Colonic mucosa (tissue), 4 donors: ENCODE measurements at regions not wholly inside any gene's neighbourhood (a gene's known extent, or its start where the extent isn't known, plus 50 kb on each side); places are given as distances from the start of the nearest gene placed in this dataset.
"Not testable (repeated sequence)": the region's sequence is repeated elsewhere in the genome, so short reads cannot be mapped to it uniquely, and the experiment has no call there.

ENCODE experiments used
- DNase-seq: peaks from one replicate; pipeline ENCODE4 v3.0.0-alpha.2; 2020
- H3K27ac ChIP-seq: fragments of 200-600 bp; one replicate; pipeline ENCODE4 v1.8.0; 2021
- H3K27me3 ChIP-seq: fragments of 200-600 bp; one replicate; pipeline ENCODE4 v1.8.0; 2021
- H3K36me3 ChIP-seq: fragments of 200-600 bp; one replicate; pipeline ENCODE4 v1.8.0; 2021
- H3K4me1 ChIP-seq: fragments of 200-600 bp; one replicate; pipeline ENCODE4 v1.8.0; 2021; ENCODE audit warnings: mild to moderate bottlenecking
- H3K4me3 ChIP-seq: fragments of 200-600 bp; one replicate; pipeline ENCODE4 v1.8.0; 2021
- H3K9ac ChIP-seq, 2 donors: one replicate each; pipeline ENCODE4 v1.7.0; 2013; ENCODE audit warnings: control low read depth in 2 of 2, low read depth in 2 of 2, low read length in 2 of 2
- H3K9me3 ChIP-seq: fragments of 200-600 bp; one replicate; pipeline ENCODE4 v1.8.0; 2021
- intact Hi-C: fragments of 100-400 bp; cut with DNase I; formaldehyde crosslinking; loops from one replicate; pipeline ENCODE4 v1.14.1; 2022
- TF ChIP-seq, protein P1 (sequence below): fragments of 200-600 bp; IDR thresholded peaks from one replicate; pipeline ENCODE4 v1.8.0; 2022; ENCODE audit warnings: antibody characterized with exemption, mild to moderate bottlenecking
- donor health status: healthy.
- donor health status: DM: no; HTN: no; CAD: no.
- donor health status: DM: no; HTN: no; CAD: no.

DNA sequence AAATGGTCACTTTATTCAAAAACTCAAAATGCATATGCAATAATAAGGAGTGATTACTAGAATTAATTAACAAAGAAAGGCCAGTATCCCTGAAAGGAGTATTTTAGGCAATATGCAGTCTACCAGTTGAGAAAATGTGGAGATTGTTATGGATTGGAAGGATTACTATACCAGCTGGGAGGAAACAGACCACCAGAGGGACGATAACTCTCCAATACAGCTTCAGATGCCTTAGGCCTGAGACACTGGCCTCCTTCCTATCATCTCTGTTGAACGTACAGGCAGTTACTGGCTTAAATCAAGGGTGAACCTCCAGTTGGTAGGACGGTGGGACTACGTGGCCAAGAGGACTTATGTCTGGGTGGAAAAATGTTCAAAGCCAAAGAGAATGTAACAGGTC lies 336.4 kb upstream of the EPHA4 start:
- Histone ChIP-seq H3K9me3 (no peaks in the 10 kb centered on the region), H3K36me3 (no peaks in the 10 kb centered on the region), H3K27ac (no peak overlapping the region), H3K4me3 (no peak overlapping the region), H3K9ac (no peak overlapping the region), H3K4me1 (no peaks in the 10 kb centered on the region), H3K27me3 (no peaks in the 10 kb centered on the region)
- intact Hi-C loops: no loop called here
- DNase-seq: no peak
- TF ChIP-seq, protein P1, sequence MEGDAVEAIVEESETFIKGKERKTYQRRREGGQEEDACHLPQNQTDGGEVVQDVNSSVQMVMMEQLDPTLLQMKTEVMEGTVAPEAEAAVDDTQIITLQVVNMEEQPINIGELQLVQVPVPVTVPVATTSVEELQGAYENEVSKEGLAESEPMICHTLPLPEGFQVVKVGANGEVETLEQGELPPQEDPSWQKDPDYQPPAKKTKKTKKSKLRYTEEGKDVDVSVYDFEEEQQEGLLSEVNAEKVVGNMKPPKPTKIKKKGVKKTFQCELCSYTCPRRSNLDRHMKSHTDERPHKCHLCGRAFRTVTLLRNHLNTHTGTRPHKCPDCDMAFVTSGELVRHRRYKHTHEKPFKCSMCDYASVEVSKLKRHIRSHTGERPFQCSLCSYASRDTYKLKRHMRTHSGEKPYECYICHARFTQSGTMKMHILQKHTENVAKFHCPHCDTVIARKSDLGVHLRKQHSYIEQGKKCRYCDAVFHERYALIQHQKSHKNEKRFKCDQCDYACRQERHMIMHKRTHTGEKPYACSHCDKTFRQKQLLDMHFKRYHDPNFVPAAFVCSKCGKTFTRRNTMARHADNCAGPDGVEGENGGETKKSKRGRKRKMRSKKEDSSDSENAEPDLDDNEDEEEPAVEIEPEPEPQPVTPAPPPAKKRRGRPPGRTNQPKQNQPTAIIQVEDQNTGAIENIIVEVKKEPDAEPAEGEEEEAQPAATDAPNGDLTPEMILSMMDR: no peak

DNA sequence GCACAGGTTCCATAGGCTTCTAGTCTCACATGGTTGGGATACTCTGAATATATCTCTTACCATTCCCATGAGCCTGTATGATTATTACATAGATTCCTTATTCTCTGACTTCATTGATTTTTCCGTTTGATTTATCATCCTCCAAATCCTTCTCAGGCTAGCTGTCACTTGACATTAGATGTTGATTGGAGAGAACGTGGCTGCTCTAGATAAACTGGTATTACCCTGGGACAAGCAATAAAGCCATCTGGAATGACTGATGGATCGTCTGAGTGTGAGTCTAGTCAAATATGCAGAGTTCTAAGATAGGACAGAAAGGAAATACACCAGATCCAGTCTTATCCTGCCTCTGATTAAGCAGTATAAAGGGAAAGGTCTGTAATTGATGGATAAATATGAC lies 325.6 kb upstream of the EPHA4 start:
- Histone ChIP-seq H3K4me1 (no peaks in the 10 kb centered on the region), H3K4me3 (no peak overlapping the region), H3K27me3 (no peaks in the 10 kb centered on the region), H3K36me3 (no peaks in the 10 kb centered on the region), H3K9me3 (no peaks in the 10 kb centered on the region), H3K9ac (no peak overlapping the region), H3K27ac (no peak overlapping the region)
- intact Hi-C loops: no loop called here
- TF ChIP-seq, protein P1: no peak
- no peak for DNase-seq

DNA sequence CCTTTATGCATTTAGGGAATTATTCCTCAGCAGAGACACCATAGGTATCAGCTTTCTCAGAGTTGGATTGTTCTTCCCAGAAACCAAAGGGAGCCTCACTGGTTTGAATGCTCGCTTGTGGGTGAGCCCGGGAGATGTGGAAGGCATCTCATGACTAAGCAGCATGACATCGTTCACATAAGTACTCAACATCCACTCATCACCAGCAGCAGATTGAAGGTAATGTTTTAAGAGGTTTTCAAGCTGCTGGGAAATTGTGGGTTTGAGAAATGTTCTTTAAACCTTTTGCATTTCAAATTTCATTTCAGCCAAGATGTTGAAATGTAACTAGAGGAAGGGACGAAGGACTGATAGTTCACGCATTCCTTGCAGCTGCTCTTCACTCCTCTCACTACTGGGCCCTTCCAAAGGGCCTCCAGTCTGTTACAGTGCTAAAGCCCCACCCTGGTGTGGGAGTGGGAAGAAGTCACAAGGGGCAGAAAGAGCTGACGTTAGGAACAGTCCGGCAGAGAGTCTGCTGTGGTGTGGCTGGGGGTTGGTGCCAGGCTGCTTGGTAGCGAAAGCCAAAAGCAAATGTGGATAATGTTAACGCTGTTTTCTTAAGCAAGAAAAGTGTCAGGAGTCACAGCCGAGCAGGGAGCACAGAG lies 324.5 kb upstream of the EPHA4 start:
- H3K27me3 ChIP-seq: no peaks in the 10 kb centered on the region
- H3K9me3 ChIP-seq: no peaks in the 10 kb centered on the region
- H3K36me3 ChIP-seq: no peaks in the 10 kb centered on the region
- TF ChIP-seq, protein P1: no peak
- no peak overlapping the region for H3K9ac ChIP-seq
- H3K27ac ChIP-seq: no peak overlapping the region
- H3K4me3 ChIP-seq: no peak overlapping the region
- no peak for DNase-seq
- no peaks in the 10 kb centered on the region for H3K4me1 ChIP-seq
- intact Hi-C loops: no loop called here

DNA sequence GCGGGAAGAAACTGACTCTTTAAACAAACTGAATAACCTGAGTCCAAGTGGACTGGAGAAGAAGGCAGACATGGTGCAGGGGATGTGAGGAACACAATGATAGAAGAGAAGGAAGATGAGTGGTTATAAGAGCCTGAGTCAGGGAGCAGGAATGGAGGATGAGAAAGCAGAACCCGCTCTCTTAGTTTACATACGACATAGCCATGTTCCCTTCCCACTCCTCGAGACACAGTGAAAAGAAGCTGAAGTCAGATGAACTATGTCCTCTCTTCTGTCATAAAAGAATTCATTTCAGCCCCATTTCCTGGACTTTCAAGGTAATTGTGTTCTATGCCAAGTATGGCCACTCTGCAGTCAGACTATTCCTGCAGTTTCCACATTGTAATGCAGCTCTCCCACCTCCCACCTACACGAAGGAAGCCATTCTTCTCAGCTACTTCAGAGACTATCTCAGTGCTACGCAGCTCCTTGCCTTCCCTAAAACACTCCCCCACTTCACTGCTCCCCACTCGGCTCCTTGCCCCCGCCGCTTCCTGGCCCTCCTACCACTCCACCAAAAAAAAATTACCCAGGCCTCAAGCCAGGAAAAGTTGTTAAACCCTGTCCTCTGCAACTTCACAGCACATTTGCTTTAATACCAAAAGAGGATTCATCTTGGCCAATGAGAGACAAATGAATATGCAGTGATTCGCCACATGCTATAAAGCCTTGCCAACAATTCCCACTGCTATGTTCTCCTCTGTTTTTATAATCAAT lies 323.4 kb upstream of the EPHA4 start:
- intact Hi-C loops: no loop called here
- Histone ChIP-seq H3K9me3 (no peaks in the 10 kb centered on the region), H3K4me3 (no peak overlapping the region), H3K4me1 (no peaks in the 10 kb centered on the region), H3K9ac (no peak overlapping the region), H3K36me3 (no peaks in the 10 kb centered on the region), H3K27me3 (no peaks in the 10 kb centered on the region), H3K27ac (no peak overlapping the region)
- TF ChIP-seq, protein P1: no peak
- DNase-seq: no peak

DNA sequence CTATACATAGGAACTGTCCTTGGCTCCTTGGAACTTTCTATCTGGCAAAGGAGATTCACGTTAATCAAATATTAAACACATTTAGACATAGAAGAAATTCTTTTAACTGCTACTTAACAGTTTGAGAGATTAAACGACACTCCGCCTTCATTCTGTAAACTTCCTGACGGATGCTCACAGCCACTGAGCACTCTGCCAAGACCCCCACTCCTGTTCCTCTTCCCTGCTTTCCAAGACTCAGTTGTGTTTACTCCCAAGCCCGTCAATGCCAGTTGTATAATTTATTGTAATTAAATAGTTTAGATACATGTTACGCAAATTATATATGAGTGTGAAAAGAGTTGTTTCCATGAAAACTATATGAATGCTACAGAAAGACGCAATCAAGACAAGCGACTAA lies 321.4 kb upstream of the EPHA4 start:
- Histone ChIP-seq H3K9ac (no peak overlapping the region), H3K4me3 (no peak overlapping the region), H3K27ac (no peak overlapping the region), H3K9me3 (no peaks in the 10 kb centered on the region), H3K27me3 (no peaks in the 10 kb centered on the region), H3K4me1 (no peaks in the 10 kb centered on the region), H3K36me3 (no peaks in the 10 kb centered on the region)
- TF ChIP-seq, protein P1: no peak
- intact Hi-C loops: no loop called here
- DNase-seq: no peak

DNA sequence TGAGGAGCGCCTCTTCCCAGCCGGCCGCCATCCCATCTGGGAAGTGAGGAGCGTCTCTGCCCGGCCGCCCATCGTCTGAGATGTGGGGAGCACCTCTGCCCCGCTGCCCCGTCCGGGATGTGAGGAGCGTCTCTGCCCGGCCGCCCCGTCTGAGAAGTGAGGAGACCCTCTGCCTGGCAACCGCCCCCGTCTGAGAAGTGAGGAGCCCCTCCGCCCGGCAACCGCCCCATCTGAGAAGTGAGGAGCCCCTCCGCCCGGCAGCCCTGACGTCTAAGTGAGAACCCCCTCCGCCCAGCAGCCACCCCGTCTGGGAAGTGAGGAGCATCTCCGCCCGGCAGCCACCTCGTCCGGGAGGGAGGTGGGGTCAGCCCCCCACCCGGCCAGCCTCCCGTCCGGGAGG lies 319.9 kb upstream of the EPHA4 start:
- H3K27ac ChIP-seq, H3K4me1 ChIP-seq, H3K4me3 ChIP-seq, intact Hi-C loops, H3K36me3 ChIP-seq, H3K27me3 ChIP-seq, H3K9me3 ChIP-seq, H3K9ac ChIP-seq, DNase-seq: not testable (repeated sequence)
